NCI-H2196 treated with DMSO at 0.1 percent for 48 hours (cell line): ENCODE measurements at regions not wholly inside any gene's neighbourhood (a gene's known extent, or its start where the extent isn't known, plus 50 kb on each side); places are given as distances from the start of the nearest gene placed in this dataset.
"Not testable (repeated sequence)": the region's sequence is repeated elsewhere in the genome, so short reads cannot be mapped to it uniquely, and the experiment has no call there.

Experiments used
- DNase-seq: peaks from one replicate; lab custom pipeline; 2025; ENCODE audit not compliant: unreplicated experiment; lab: John Stamatoyannopoulos, UW

DNA sequence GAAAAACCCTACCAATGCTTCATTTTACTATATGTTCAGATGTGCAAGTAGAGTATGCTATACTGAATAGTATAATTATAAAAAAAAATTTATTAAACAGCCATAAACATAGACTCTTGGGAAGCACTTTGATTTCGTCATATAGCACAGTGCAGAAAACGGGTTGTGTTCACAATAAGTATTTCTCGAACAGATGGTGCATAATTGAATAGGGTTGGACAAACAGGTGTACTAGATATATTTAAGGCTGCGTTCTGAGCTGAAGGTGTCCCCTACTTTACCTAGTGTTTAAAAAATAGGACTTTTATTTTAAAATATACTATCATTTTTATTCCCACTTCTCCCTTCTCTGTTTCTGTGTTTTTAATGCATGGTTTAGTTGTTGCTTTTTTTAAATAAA, 841.5 kb downstream of the ANKRD7 start:
- no peak for DNase-seq

DNA sequence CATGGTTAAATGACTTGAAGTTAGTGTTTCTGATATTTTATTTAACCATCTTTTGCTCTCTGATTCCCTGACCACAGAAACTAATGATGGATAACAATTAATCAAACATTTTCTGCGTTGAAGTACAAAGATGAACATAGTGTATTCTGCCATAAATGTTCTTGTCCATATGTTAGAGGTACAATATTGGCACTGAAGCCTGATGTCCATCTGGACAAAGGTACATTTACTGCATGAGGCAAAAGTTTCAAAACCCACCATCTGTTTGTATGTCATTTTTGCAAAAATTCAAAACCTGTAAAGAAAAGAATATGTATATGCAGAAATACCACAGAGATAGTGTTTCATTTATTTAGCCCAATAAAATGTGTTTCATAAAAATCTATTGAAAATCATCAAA, 861.5 kb downstream of the ANKRD7 start:
- DNase-seq = no peak

DNA sequence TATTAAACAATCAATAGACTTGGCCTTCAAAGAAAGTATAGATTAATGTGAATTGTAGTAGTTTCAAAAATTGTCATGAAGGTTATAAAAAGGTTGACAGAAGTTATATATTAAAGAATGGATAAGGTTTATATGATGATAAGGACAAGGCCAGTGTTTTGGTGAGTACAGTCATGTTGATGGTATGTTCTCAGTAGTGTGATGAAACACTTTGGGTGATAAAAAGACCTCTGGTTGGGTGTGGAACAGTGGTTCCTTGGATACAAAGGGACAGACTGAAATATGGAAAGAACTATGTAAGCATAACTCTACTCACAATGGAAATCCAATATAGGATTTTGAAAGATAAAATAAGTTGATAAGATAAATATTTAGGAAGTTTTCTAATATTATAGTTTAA, 866.3 kb downstream of the ANKRD7 start:
- no peak for DNase-seq

DNA sequence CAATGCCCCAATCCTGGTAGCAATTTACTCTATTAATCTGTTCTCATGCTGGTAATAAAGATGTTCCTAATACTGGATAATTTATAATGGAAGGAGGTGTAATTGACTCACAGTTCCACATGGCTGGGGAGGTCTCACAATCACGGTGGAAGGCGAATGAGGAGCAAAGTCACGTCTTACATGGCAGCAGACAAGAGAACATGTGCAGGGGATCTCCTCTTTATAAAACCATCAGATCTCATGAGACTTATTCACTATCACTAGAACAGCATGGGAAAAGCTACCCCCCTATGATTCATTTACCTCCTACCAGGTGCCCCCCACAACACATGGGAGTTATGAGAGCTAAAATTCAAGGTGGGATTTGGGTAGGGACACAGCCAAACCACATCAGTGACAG, 872.2 kb downstream of the ANKRD7 start:
- no peak for DNase-seq

DNA sequence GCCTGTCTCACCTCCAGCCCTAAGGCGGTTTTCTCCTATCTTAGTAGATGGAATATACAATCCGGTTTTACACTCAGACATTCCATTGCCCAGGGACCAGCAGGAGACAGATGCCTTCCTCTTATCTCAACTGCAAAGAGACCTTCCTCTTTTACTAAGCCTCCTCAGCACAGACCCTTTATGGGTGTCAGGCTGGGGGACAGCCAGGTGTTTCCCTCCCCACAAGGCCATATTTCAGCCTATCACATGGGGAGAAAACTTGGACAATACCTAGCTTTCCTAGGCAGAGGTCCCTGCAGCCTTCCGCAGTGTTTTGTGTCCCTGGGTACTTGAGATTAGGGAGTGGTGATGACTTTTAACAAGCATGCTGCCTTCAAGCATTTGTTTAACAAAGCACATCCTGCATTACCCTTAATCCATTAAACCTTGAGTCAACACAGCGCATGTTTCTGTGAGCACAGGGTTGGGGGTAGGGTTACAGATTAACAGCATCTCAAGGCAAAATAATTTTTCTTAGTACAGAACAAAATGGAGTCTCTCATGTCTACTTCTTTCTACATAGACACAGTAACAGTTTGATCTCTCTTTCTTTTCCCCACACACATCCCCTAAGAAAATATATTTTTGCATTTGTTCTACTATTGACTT, 876.2 kb downstream of the ANKRD7 start:
- DNase-seq = not testable (repeated sequence)

DNA sequence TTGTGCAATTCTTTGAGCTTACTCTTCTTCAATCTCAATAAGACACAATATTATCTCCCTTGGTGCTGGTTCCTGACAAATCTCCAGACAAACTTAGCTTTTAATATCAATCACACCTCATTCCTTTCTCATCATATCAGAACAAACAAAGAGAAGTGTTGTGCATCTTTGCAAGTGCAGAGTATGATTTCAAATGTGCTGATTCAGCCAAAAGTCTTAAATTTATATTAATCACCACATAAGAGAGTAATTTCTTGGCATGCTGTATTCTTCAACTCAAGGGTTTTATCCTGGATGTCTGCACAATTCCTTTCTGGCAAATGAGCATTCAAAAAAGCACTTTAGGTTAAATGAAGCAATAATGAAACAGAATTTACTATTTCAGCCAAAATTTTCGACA, 877.8 kb downstream of the ANKRD7 start:
- DNase-seq = no peak

DNA sequence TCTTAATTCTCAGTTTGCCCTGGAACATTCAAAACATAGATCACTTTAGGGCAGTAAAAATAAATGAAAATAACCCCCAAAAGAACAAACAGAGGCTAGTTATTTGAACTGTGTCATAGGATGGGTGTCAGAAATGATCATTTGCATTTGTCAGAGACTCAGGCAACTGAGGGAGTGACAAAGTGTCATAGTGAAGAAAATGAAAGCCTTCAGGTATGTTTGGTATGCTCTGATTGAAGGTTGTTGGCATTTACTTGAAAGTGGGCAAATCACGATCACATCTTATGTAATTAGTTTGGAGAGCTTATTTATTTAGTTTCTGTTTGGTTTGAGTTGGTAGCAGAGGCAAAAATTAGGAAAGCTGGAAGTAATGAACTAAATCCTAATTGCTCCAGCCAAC, 880.9 kb downstream of the ANKRD7 start:
- no peak for DNase-seq

DNA sequence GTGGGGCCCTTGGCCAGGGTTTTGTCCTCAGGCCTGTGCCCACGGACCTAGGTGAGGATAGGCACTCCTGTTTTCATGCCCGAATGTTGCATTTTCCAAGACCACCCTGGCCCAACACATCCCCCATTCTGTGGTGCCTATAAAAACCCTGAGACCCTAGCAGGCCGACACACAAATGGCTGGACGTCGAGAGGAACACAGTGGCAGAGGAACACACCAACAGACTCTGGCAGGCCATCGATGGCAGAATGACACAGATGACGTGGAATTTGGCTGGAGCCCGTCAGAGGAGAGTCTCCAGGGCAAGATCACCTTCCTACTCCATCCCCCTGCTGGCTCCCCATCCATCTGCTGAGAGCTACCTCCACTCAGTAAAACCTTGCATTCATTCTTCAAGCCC, 898.8 kb downstream of the ANKRD7 start:
- DNase-seq = no peak

DNA sequence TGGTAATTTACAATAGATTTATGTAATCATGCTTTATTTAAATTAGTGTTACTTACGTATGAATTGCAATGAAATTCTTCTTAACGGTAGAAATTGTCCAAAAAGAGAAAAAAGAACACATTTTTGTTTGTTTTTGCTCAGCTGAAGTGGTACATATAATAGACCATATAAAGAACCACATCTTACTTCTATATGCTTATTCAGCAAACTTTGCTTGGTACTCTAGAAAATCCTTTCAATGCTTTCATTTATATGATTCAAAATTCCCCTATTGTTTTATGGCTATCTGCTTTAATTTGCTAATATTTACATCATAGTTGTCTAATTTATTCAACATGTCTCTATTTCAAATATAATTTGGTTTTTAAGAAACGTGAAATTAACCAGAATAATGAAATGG, 903.2 kb downstream of the ANKRD7 start:
- DNase-seq = no peak

DNA sequence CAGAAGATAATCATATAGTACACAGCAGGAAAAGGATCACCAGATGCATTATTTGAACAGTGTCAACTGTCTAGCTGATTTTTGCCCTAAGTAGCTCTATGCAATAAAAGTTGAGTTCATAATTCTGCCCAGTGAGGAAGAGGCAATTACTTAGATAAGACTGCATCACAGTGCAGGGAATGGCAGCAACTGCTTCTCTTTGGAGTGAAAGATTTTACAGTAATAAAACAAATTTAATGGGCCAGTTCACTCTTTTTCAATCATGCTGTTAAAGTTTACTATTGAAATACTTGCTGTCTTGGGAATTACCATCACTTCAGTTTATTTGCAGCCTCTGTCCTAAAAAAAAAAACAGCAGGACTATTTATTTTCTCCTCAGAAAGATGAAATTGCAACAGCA, 907.9 kb downstream of the ANKRD7 start:
- no peak for DNase-seq

DNA sequence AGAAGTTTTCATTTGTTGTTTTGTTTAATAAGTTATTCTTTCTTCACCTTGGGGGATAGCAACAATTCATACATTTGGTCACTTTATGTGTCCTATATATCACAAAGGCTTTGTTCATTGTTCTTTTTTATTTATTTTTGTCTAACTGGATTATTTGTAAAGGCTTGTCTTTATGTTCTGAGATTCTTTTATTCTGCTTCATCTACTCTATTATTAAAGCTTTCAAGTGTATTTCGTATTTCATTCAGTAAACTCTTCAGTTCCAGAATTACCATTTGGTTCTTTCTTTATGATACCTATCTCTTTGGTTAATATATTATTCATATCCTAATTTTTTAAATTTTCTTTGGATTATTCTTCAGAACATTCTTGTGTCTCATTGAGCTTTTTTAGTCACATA, 942.9 kb downstream of the ANKRD7 start:
- no peak for DNase-seq

DNA sequence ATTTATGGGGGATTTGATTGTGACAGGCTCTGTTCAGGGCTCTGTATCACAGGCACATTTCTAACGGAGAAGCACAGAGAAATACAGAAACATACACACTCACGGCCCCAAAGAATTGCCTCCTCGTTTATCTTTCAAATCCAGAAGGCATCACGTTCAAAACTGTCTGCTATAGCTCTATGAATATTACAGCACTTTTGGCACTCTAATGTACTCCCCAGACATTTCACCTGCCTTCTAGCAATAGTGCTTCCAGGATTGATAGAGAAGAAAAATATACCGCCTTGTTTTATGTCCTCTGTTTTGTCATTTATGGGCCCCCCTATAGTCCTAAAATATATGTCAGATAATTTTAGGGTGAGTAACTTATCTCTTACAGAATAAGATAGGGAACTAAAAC, 947.5 kb downstream of the ANKRD7 start:
- no peak for DNase-seq

DNA sequence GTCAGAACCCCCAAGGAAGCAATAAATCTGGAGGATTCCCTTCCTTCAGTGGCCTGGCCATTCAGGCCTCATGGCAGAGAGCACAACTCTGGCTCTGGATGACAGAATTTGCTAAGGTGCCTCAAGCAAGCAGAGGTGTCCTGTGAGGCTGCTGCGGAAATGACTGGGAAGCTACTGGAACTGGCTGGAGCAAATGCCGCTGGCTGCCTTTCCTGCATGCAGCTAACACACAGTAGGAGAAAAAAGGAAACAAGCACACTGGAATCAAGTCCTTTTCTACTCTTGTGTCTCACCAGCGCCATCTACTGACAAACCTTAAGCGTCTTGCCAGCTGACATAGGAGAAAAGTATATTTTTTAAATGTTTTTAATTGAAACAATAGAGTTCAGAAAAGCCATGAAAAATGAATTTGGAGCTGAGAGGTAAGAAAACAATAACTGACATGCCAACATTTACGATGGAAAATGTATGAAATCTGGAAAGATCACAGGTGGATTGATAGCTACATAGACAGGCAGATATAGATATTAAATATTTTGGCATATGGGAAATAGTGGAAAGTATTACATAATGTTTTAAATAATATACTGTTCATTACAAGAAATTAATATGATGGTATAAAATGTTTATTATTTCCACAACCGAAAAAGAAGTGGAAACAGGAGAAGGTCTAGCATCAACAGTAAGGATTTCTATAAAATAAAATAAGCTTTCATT, 951.6 kb downstream of the ANKRD7 start:
- peak; percentile 37 for DNase-seq

DNA sequence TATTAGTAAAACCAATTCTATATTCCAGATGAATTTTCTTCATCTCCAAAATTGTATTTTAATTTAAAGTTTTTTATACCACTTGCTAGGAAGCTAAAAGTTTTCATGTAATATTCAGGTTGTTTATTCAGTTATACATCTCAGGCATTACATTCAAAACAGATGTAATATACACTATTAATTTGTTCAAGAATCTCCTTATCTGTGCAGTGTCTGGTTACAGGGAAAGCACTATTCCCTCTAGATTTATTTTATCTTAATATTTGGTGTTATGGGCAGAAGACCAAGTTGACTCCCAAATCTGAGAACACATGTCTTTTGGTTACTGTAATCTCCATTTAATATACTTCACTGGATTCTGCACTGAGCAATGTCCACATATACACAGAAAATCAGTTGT, 953.4 kb downstream of the ANKRD7 start:
- DNase-seq = no peak

DNA sequence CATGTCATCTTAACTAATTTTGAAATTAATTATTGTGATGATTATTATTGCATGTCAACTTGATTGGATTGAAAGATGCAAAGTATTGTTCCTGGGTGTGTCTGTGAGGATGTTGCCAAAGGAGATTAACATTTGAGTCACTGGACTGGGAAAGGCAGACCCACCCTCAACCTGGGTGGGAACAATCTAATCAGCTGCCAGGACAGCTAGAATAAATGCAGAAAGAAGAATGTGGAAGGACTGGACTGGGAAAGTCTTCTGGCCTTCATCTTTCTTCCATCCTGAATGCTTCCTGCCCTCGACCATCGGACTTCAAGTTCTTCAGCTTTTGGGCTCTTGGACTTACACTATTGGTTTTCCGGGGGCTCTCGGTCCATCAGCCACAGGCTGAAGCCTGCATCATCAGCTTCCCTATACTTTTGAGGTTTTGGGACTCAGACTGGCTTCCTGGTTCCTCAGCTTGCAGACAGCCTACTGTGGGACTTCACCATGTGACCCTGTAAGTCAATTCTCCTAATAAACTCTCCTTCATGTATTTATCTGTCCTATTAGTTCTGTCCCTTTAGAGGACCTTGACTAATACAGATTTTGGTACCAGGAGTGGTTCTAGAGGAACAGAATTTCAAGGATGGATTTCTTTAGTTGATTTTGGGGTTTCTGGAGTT, 959.8 kb downstream of the ANKRD7 start:
- no peak for DNase-seq

DNA sequence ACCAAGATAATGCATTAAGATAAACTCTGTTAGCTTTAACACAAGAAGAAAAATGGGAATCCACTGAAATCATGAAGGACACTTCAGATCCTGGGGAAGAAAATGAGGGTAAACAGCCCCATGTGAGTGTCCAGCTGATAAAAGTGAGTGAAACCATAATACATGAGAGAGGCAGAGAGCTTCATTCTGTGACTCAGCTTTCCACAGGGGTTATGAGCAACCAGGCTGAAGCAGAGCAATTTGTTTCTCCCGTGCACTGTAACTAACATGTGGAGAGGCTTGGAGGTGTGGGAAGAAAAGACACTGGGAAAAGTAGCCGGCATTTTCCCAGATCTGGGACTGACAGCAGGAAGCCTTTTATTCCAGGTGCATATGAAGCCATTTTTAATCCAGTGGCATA, 971.7 kb downstream of the ANKRD7 start:
- DNase-seq = no peak

DNA sequence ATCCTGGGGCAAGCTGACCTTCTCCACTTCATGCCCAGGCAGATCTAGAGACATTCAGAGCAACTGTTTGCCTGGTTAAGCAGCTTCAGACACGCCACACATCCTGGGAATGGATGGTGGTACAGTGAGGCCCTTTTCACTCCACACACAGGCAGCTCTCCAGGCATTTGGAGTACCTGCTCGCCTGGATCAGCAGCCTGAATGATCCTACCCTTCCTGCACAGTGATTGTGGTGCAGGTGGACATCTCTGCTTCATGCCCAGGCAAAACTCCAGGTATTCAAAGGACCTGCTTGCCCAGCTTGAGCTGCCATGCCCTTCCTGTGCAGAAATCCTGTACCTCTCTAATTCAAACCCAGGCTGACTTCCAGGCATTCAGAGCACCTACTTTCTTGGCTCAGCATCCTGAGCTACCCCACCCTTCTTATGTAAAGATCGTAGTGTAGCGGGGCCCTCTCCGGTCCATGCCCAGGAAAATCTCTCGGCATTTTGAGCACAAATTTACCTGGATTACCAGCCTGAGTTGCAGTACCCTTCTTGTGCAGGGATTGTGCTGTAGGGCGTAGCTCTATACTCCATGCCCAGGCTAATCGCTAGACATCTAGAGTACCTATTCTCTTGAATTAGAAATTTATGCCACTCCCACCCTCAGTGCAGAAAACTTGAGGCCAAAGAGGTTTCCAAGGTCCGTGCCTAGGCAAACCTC, 972.8 kb downstream of the ANKRD7 start:
- no peak for DNase-seq

DNA sequence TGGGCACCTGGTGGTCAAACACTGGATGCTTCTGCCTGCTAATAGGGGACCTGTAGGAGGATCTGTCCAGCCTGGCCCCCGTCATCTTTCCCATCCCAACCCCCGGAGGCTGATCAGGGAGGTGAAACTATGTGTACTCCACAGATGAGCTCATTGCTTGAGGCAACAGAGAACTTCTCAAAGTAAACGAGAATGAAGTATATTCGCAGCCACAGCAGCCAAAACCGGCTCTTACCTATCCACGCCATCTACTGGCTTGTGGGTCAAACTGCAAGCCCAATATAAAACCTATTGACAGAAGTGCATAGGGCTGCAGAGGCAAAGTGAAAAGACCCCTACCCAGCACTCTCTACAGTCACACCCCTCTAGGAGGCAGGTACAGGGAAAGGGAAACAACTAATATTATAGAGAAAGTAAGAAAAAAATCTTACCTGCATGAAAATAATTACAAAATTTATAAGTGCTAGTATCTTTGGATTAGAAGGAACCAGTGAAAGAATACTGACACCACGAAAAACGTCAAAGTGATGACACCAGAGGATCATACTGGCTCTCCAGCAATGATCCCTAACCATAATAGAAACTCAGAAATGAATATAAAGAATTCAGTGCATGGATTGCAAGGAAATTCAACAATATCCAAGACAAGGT, 973.5 kb downstream of the ANKRD7 start:
- DNase-seq = no peak

DNA sequence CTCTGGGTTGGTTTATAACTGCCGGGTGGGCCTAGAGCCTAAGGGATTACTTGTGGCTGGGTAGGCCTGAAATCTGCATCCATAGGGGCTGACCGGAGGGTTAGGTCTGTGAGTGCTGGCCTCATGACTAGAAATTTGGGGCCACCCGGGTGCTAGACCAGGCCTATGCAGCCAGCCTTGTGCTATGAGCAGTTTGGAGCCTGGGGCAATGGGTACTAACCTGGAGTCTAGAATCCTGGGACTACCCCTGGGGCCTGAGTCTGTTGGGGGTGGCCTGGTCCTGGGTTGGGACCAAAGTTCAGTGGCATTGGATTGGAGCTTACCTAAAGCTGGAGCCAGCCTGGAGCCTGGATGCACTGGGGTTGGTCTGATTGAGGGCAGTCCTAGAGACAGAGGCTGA, 995.2 kb downstream of the ANKRD7 start:
- DNase-seq = no peak

DNA sequence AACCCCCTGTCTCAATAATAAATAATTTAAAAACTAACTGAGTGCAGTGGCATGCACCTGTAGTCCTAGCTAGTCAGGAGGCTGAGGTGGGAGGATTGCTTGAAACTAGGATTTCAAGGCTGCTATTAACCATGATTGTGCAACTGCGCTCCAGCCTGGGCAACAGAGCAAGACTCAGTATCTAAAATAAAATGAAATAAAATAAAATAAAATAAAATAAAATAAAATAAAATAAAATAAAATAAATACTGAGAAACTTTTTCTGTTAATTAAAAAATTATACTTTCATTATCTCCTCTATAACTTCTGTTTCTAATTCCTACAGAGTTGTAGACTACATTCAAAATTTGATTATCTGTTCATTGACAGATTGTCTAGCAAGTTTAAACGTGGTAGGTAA, 999.4 kb downstream of the ANKRD7 start:
- DNase-seq = no peak

DNA sequence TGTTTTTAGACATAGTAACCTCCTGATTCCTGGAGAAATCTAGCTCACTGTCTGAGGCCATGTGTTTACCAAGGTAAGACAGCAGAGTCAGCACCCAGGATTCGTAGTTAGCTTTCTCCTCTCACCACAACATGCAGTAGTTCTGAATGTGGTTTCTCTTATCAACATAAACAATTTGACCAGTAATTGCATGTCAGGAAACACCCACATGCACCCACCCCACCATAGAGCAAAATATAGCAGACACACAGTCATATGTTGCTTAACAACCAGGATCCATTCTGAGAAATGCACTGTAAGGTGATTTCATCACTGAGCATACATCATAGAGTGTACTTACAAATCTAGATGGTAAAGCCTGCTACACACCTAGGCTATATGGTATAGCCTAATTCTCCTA, 1004.0 kb downstream of the ANKRD7 start:
- DNase-seq = no peak
